HEK293 (cell line): ENCODE measurements at regions not wholly inside any gene's neighbourhood (a gene's known extent, or its start where the extent isn't known, plus 50 kb on each side); places are given as distances from the start of the nearest gene placed in this dataset.

ENCODE experiments used
- ATF2 ChIP-seq: fragments of 450-650 bp; formaldehyde crosslinking; IDR thresholded peaks from 2 replicates; pipeline ENCODE4 v1.5.1; 2016; ENCODE audit warnings: missing biosample characterization, missing genetic modification characterization, low read depth
- CTCF ChIP-seq: fragments of 450-650 bp; formaldehyde crosslinking; IDR thresholded peaks from 2 replicates; pipeline ENCODE4 v1.5.1; 2016; ENCODE audit warnings: missing biosample characterization, missing genetic modification characterization
- FEZF1 ChIP-seq: fragments of 450-650 bp; formaldehyde crosslinking; IDR thresholded peaks from 2 replicates; pipeline ENCODE4 v1.5.1; 2016; ENCODE audit warnings: missing biosample characterization, missing genetic modification characterization
- PRDM6 ChIP-seq: fragments of 450-650 bp; formaldehyde crosslinking; IDR thresholded peaks from 2 replicates; pipeline ENCODE4 v1.5.1; 2017; ENCODE audit warnings: missing biosample characterization, missing genetic modification characterization
- YY1 ChIP-seq: fragments of 450-650 bp; formaldehyde crosslinking; IDR thresholded peaks from 2 replicates; pipeline ENCODE4 v1.5.1; 2018; ENCODE audit warnings: missing biosample characterization, missing genetic modification characterization
- ZBTB21 ChIP-seq: fragments of 450-650 bp; formaldehyde crosslinking; IDR thresholded peaks from 2 replicates; pipeline ENCODE4 v1.5.1; 2017; ENCODE audit warnings: missing biosample characterization, missing genetic modification characterization
- ZNF138 ChIP-seq: fragments of 450-650 bp; formaldehyde crosslinking; IDR thresholded peaks from 2 replicates; pipeline ENCODE4 v1.5.1; 2016; ENCODE audit warnings: missing biosample characterization, missing genetic modification characterization, borderline replicate concordance
- ZNF792 ChIP-seq: fragments of 450-650 bp; formaldehyde crosslinking; IDR thresholded peaks from 2 replicates; pipeline ENCODE4 v1.5.1; 2016; ENCODE audit warnings: missing biosample characterization, missing genetic modification characterization

GRCh38 chr9:115386963-115387770, 269.2 kb upstream of the TNC start:
- no peak for TF ChIP-seq CTCF
- no peak for TF ChIP-seq ATF2 (tag by site-specific recombination)
- TF ChIP-seq PRDM6: no peak
- TF ChIP-seq YY1 (tag by site-specific recombination): no peak
- no peak for TF ChIP-seq ZBTB21
- TF ChIP-seq ZNF138 (tag by site-specific recombination): no peak
- no peak for TF ChIP-seq FEZF1
- TF ChIP-seq ZNF792 (tag by site-specific recombination): no peak
